ENCODE measurements at regions not wholly inside any gene's neighbourhood (a gene's known extent, or its start where the extent isn't known, plus 50 kb on each side); places are given as distances from the start of the nearest gene placed in this dataset.

- no peak for TF ChIP-seq CTCF (IDR thresholded peaks at IDR 0.05; ENCODE audit: low read depth, low read length, missing control alignments)
- DNase-seq (ENCODE audit: extremely low read depth, low read depth) = no peak
- H3K4me3 ChIP-seq (replicated peaks; ENCODE audit: low read depth, low read length) = no peak overlapping the region
Measured at GRCh38 chr6:126143761-126144251, 157.5 kb downstream of the TRMT11 start.

GRCh38 chr6:126145351-126145750 is 159.0 kb downstream of the TRMT11 start:
- DNase-seq (ENCODE audit: extremely low read depth, low read depth) = no peak
- TF ChIP-seq CTCF (IDR thresholded peaks at IDR 0.05; ENCODE audit: low read depth, low read length, missing control alignments) = no peak
- H3K4me3 ChIP-seq (replicated peaks; ENCODE audit: low read depth, low read length) = no peak overlapping the region

DNA sequence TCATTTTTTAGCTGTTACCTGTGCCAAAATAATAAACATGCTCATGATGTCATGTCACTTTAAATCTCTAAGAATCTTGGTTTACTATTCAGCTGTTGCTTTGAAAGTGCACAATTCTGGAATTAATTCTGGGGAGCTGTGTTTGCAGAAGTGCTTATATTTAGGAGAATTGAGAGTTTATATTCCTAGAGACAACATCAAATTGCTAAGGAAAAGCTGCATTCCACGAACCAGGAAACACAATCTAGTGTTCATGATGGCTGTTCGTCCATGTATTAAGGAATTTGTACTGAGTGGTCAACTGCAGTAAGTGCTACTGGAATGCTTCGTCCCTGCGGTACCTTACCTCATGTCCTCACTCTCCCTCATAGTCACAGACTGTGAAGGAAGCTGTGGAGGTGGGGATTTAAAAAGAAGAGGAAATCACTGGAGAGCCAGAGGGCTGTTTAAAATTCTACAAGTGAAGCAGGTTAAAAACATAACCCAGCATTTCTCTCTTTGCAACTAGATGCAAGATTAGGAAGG is 161.0 kb downstream of the TRMT11 start:
- no peak for TF ChIP-seq CTCF (IDR thresholded peaks at IDR 0.05; ENCODE audit: low read depth, low read length, missing control alignments)

GRCh38 chr6:126148853-126149252 is 162.5 kb downstream of the TRMT11 start:
- TF ChIP-seq CTCF (IDR thresholded peaks at IDR 0.05; ENCODE audit: low read depth, low read length, missing control alignments) = no peak
- no peak for DNase-seq (ENCODE audit: extremely low read depth, low read depth)
- H3K4me3 ChIP-seq (replicated peaks; ENCODE audit: low read depth, low read length) = no peak overlapping the region

More for the DNA sequence above, 161.0 kb downstream of the TRMT11 start:
- no peak overlapping the region for H3K4me3 ChIP-seq (replicated peaks; ENCODE audit: low read depth, low read length)
- no peak for DNase-seq (ENCODE audit: extremely low read depth, low read depth)

DNA sequence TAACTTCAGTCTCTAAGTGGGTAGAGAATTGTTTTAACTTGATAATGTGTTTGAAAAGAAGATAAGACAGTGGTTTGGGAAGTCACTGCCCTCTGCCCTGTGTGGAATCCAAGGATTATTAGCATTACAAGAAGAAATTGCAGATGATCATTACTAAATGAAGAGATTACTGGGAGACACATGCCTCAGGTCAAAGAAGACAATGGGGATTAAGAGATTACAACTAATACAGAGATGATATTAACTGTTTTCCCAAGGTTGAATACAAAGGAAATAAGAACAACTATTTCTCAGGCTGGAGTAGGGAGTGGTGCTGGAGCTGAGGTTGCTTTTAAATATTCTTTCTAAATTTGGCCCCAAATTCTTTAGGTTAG is 166.0 kb downstream of the TRMT11 start:
- TF ChIP-seq CTCF (IDR thresholded peaks at IDR 0.05; ENCODE audit: low read depth, low read length, missing control alignments) = no peak
- DNase-seq (ENCODE audit: extremely low read depth, low read depth) = no peak

DNA sequence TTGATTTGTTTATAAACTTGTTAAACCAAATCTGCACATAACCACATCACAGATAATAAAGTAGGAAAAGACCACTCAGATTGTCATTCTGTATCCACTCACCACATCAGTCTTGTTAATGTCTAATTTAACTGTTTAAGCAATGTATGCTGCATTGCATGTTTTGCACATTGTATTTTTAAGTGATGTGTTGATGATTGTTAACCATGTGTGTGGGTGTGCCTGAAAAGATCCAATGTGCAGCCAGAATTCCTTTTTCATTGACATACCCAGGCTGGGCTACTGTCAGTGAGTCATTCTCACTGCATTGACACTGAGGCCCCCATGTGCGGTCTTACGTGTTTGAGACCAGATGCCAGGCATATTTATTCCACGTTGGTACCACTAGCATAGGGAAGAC is 167.3 kb downstream of the TRMT11 start:
- TF ChIP-seq CTCF (IDR thresholded peaks at IDR 0.05; ENCODE audit: low read depth, low read length, missing control alignments) = no peak
- DNase-seq (ENCODE audit: extremely low read depth, low read depth) = peak; percentile 77
- no peak overlapping the region for H3K4me3 ChIP-seq (replicated peaks; ENCODE audit: low read depth, low read length)

More for the DNA sequence above, 166.0 kb downstream of the TRMT11 start:
- H3K4me3 ChIP-seq (replicated peaks; ENCODE audit: low read depth, low read length) = no peak overlapping the region

DNA sequence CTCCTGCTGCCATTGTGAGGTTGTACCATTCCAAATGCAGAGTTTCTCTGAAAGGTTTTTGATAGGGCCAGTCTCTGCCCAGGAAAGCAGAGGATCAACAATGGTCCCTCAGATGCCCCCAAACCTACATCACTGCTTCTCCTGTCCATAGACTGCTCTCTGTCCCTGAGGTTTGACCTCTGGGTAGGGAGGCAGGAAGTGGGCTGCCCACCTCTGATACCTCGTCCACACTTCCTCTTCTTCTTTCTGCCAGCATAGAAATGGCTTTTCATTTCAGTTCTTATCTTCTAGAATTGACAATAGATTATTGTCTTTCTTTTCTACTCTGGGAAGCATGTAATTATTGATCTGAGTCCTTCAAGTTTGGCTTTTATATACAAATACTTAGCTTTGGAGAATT is 170.6 kb downstream of the TRMT11 start:
- no peak for TF ChIP-seq CTCF (IDR thresholded peaks at IDR 0.05; ENCODE audit: low read depth, low read length, missing control alignments)
- DNase-seq (ENCODE audit: extremely low read depth, low read depth) = no peak
- no peak overlapping the region for H3K4me3 ChIP-seq (replicated peaks; ENCODE audit: low read depth, low read length)

All from HFF-Myc (cell line).